ENCODE measurements at regions not wholly inside any gene's neighbourhood (a gene's known extent, or its start where the extent isn't known, plus 50 kb on each side); places are given as distances from the start of the nearest gene placed in this dataset.
"Not testable (repeated sequence)": the region's sequence is repeated elsewhere in the genome, so short reads cannot be mapped to it uniquely, and the experiment has no call there.

- DNase-seq (ENCODE audit: extremely low read depth in 1 of 4, low spot score in 3 of 4); H3K36me3 ChIP-seq (ENCODE audit: control insufficient read depth, insufficient read depth, low read length); H2AFZ ChIP-seq (ENCODE audit: low read depth, low read length); FAIRE-seq; H3K4me1 ChIP-seq (replicated peaks in 1 of 2; ENCODE audit: control insufficient read depth in 2 of 2, insufficient read depth in 2 of 2, low read length in 2 of 2); H3K9me3 ChIP-seq (replicated peaks; ENCODE audit: control insufficient read depth, insufficient read depth, low read depth, low read length); H3K79me2 ChIP-seq (ENCODE audit: control insufficient read depth, insufficient read depth, low read length); H3K4me2 ChIP-seq (ENCODE audit: insufficient read depth, low read length); H3K9me1 ChIP-seq (ENCODE audit: control insufficient read depth, insufficient read depth, low read length); POLR2A ChIA-PET; intact Hi-C loops (cut with micrococcal nuclease); H3K9ac ChIP-seq (ENCODE audit: insufficient read depth in 1 of 2, low read depth in 2 of 2, low read length in 2 of 2); CTCF ChIA-PET (ENCODE audit: low intra/inter-chr PET ratio); BruUV-seq (replicated peaks); ATAC-seq; H3K4me3 ChIP-seq; H3K27ac ChIP-seq (ENCODE audit: extremely low read depth, low read depth, low read length); H3K27me3 ChIP-seq (ENCODE audit: control insufficient read depth in 2 of 2, insufficient read depth in 2 of 2, low read length in 2 of 2); H4K20me1 ChIP-seq (replicated peaks; ENCODE audit: control insufficient read depth, insufficient read depth, low read length); TF ChIP-seq ATF3 (CRISPR knock-in tag; conservative IDR thresholded peaks at IDR 0.05): not testable (repeated sequence)
- TF ChIP-seq MGA (IDR thresholded peaks at IDR 0.05) (peak; percentile 53), L3MBTL2 (IDR thresholded peaks at IDR 0.05) (peak; percentile 68), ATF3 (IDR thresholded peaks at IDR 0.05) (peak; percentile 23; the same call in 1 of the 2 replicates)
- in situ Hi-C loops (cut with MboI): loop anchor here (25.0 kb wide), 1 partner anchor 1172 kb away; no protein-coding TSS in a partner anchor
- WGBS (ENCODE audit: insufficient coverage, low coverage, missing lambda C conversion rate): 1% methylated on average over 4 of the region's 6 CpGs
These were observed 119.8 kb upstream of the ZNG1F start for GRCh38 chr9:41308953-41309352.

- POLR2A ChIA-PET; H3K9me3 ChIP-seq (replicated peaks; ENCODE audit: control insufficient read depth, insufficient read depth, low read depth, low read length); H3K4me3 ChIP-seq; H3K4me2 ChIP-seq (ENCODE audit: insufficient read depth, low read length); CTCF ChIA-PET (ENCODE audit: low intra/inter-chr PET ratio); FAIRE-seq; BruUV-seq (replicated peaks); in situ Hi-C loops (cut with MboI); H2AFZ ChIP-seq (ENCODE audit: low read depth, low read length); H3K79me2 ChIP-seq (ENCODE audit: control insufficient read depth, insufficient read depth, low read length); H3K27me3 ChIP-seq (ENCODE audit: control insufficient read depth in 2 of 2, insufficient read depth in 2 of 2, low read length in 2 of 2); H3K36me3 ChIP-seq (ENCODE audit: control insufficient read depth, insufficient read depth, low read length); H3K9ac ChIP-seq (ENCODE audit: insufficient read depth in 1 of 2, low read depth in 2 of 2, low read length in 2 of 2); H3K9me1 ChIP-seq (ENCODE audit: control insufficient read depth, insufficient read depth, low read length); intact Hi-C loops (cut with micrococcal nuclease); DNase-seq (ENCODE audit: extremely low read depth in 1 of 4, low spot score in 3 of 4); H3K4me1 ChIP-seq (replicated peaks in 1 of 2; ENCODE audit: control insufficient read depth in 2 of 2, insufficient read depth in 2 of 2, low read length in 2 of 2); ATAC-seq; H3K27ac ChIP-seq (ENCODE audit: extremely low read depth, low read depth, low read length); H4K20me1 ChIP-seq (replicated peaks; ENCODE audit: control insufficient read depth, insufficient read depth, low read length): not testable (repeated sequence)
- WGBS (ENCODE audit: insufficient coverage, low coverage, missing lambda C conversion rate): 22% methylated on average over 10 of the region's 16 CpGs
These were observed 96.6 kb upstream of the ZNG1F start for GRCh38 chr9:41285744-41286143.
